ENCODE measurements at regions not wholly inside any gene's neighbourhood (a gene's known extent, or its start where the extent isn't known, plus 50 kb on each side); places are given as distances from the start of the nearest gene placed in this dataset.
A peak's percentile ranks its signal among the peaks of the same experiment; 100 is the strongest.

- DNase-seq = no peak
Measured at GRCh38 chr16:8519179-8519578, 71.1 kb downstream of the TMEM114 start.

GRCh38 chr16:8517280-8517679, 73.0 kb downstream of the TMEM114 start:
- DNase-seq = no peak

GRCh38 chr16:8516471-8516870, 73.8 kb downstream of the TMEM114 start:
- no peak for DNase-seq

- DNase-seq = no peak
Measured at GRCh38 chr16:8512941-8513624, 77.2 kb downstream of the TMEM114 start.

- no peak for DNase-seq
Measured at GRCh38 chr16:8511464-8511863, 78.8 kb downstream of the TMEM114 start.

- no peak for DNase-seq
Measured at GRCh38 chr16:8510160-8510559, 80.2 kb downstream of the TMEM114 start.

GRCh38 chr16:8505327-8505991, 84.9 kb downstream of the TMEM114 start:
- no peak for DNase-seq

GRCh38 chr16:8502446-8502845, 87.9 kb downstream of the TMEM114 start:
- DNase-seq = no peak

GRCh38 chr16:8500351-8500750, 90.0 kb downstream of the TMEM114 start:
- DNase-seq = no peak

- DNase-seq = no peak
Measured at GRCh38 chr16:8496364-8496763, 93.9 kb downstream of the TMEM114 start.

- DNase-seq = no peak
Measured at GRCh38 chr16:8493972-8494371, 96.3 kb downstream of the TMEM114 start.

- no peak for DNase-seq
Measured at GRCh38 chr16:8492690-8493089, 97.6 kb downstream of the TMEM114 start.

GRCh38 chr16:8489580-8489979, 100.7 kb downstream of the TMEM114 start:
- DNase-seq = no peak

- no peak for DNase-seq
Measured at GRCh38 chr16:8486985-8487384, 103.3 kb downstream of the TMEM114 start.

- no peak for DNase-seq
Measured at GRCh38 chr16:8483396-8483795, 106.9 kb downstream of the TMEM114 start.

GRCh38 chr16:8481810-8482209, 108.5 kb downstream of the TMEM114 start:
- DNase-seq = no peak

- DNase-seq = no peak
Measured at GRCh38 chr16:8476824-8477223, 113.5 kb downstream of the TMEM114 start.

GRCh38 chr16:8474587-8474986, 115.7 kb downstream of the TMEM114 start:
- peak in 1 of 2 experiments; percentile 50 for DNase-seq

- DNase-seq = no peak
Measured at GRCh38 chr16:8469102-8469778, 121.1 kb downstream of the TMEM114 start.

GRCh38 chr16:8464979-8465378, 125.3 kb downstream of the TMEM114 start:
- no peak for DNase-seq

- no peak for DNase-seq
Measured at GRCh38 chr16:8459085-8459733, 131.1 kb downstream of the TMEM114 start.

- no peak for DNase-seq
Measured at GRCh38 chr16:8458481-8459046, 131.7 kb downstream of the TMEM114 start.

GRCh38 chr16:8453359-8453758, 137.0 kb downstream of the TMEM114 start:
- DNase-seq = no peak
